ENCODE measurements at regions not wholly inside any gene's neighbourhood (a gene's known extent, or its start where the extent isn't known, plus 50 kb on each side); places are given as distances from the start of the nearest gene placed in this dataset.

DNA sequence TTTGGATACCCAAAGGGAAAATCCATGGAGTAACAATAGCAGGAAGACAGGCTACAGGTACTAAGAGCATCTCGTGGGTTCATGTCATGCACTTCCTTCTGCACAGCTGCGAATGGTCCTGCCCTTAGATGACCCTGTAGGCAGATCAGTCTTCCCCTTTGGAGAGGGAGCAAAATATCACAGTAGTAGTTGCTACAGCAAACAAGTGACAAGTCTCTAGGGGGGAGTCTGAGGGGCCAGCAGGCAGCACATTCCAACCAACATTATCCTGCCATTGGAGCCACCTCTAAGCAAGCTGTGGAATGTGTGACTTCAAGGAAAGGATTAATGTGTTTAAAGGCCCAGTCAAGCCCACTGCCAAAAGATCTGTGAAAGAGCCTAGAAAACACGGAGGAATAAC is 273.2 kb upstream of the PARD3B start:
- TF ChIP-seq CTCF (IDR thresholded peaks at IDR 0.05) (no peak), POLR2A (IDR thresholded peaks at IDR 0.05) (no peak)
